ENCODE measurements at regions not wholly inside any gene's neighbourhood (a gene's known extent, or its start where the extent isn't known, plus 50 kb on each side); places are given as distances from the start of the nearest gene placed in this dataset.
"Not testable (repeated sequence)": the region's sequence is repeated elsewhere in the genome, so short reads cannot be mapped to it uniquely, and the experiment has no call there.

GRCh38 chr2:111323384-111323783 is 202.7 kb downstream of the BCL2L11 start:
- TF ChIP-seq CTCF (conservative IDR thresholded peaks at IDR 0.05; ENCODE audit: low read length); EZH2phosphoT487 (IDR thresholded peaks at IDR 0.05; ENCODE audit: borderline replicate concordance): not testable (repeated sequence)
